OCI-LY1 (cell line): ENCODE measurements at regions not wholly inside any gene's neighbourhood (a gene's known extent, or its start where the extent isn't known, plus 50 kb on each side); places are given as distances from the start of the nearest gene placed in this dataset.

Source experiments
- H2AFZ ChIP-seq: fragments of 200-600 bp; sonication (generic), shearing (Covaris generic); 2 replicates; pipeline ENCODE4 v1.6.0; 2014; ENCODE audit warnings: antibody characterized with exemption, mild to moderate bottlenecking, low read length
- H3F3A ChIP-seq: fragments of 200-600 bp; sonication (generic), shearing (Covaris generic); 2 replicates; pipeline ENCODE4 v1.6.0; 2014; ENCODE audit warnings: mild to moderate bottlenecking, antibody characterized with exemption, low read length, moderate library complexity; ENCODE audit not compliant: insufficient read depth
- H3K27ac ChIP-seq: fragments of 200-600 bp; sonication (generic); 2 replicates; pipeline ENCODE4 v1.5.1; 2014; ENCODE audit warnings: low read length, mixed run types, mild to moderate bottlenecking, low read depth; ENCODE audit not compliant: poor library complexity, severe bottlenecking
- H3K27me3 ChIP-seq: fragments of 200-600 bp; sonication (generic); 2 replicates; pipeline ENCODE4 v1.6.0; 2014; ENCODE audit warnings: antibody characterized with exemption, mild to moderate bottlenecking, low read length, moderate library complexity; ENCODE audit not compliant: insufficient read depth
- H3K36me3 ChIP-seq: fragments of 200-600 bp; sonication (generic); 2 replicates; pipeline ENCODE4 v1.6.1; 2014; ENCODE audit warnings: mild to moderate bottlenecking, antibody characterized with exemption, low read length, moderate library complexity, mixed read lengths; ENCODE audit not compliant: insufficient read depth
- H3K4me1 ChIP-seq: fragments of 200-600 bp; sonication (generic); 2 replicates; pipeline ENCODE4 v1.5.1; 2014; ENCODE audit warnings: mild to moderate bottlenecking, low read length, moderate library complexity; ENCODE audit not compliant: insufficient read depth, severe bottlenecking
- H3K4me2 ChIP-seq: fragments of 200-600 bp; sonication (generic), shearing (Covaris generic); 2 replicates; pipeline ENCODE4 v1.6.1; 2014; ENCODE audit warnings: low read length
- H3K4me3 ChIP-seq: fragments of 200-600 bp; sonication (generic); 2 replicates; pipeline ENCODE4 v1.5.1; 2014; ENCODE audit warnings: low read length, low read depth, mild to moderate bottlenecking, mixed read lengths; ENCODE audit not compliant: poor library complexity, severe bottlenecking
- H3K79me2 ChIP-seq: fragments of 200-600 bp; shearing (Covaris generic); 2 replicates; pipeline ENCODE4 v1.6.1; 2016; ENCODE audit warnings: mixed run types, low read length, mixed read lengths; ENCODE audit not compliant: insufficient read depth
- H3K9ac ChIP-seq: fragments of 200-600 bp; sonication (generic), shearing (Covaris generic); 2 replicates; pipeline ENCODE4 v1.6.1; 2014; ENCODE audit warnings: mild to moderate bottlenecking, low read length, mixed read lengths
- H3K9me2 ChIP-seq: fragments of 200-600 bp; sonication (generic), shearing (Covaris generic); 2 replicates; pipeline ENCODE4 v1.6.1; 2014; ENCODE audit warnings: low read depth, mild to moderate bottlenecking, low read length, mixed read lengths
- H3K9me3 ChIP-seq: fragments of 200-600 bp; shearing (Covaris generic); 2 replicates; pipeline ENCODE4 v1.6.1; 2014; ENCODE audit warnings: low read length, mixed read lengths
- H4K20me1 ChIP-seq: fragments of 200-600 bp; sonication (generic), shearing (Covaris generic); 2 replicates; pipeline ENCODE4 v1.6.0; 2016; ENCODE audit warnings: mild to moderate bottlenecking, low read length; ENCODE audit not compliant: insufficient read depth
- EZH2 ChIP-seq: fragments of 200-600 bp; sonication (generic), shearing (Covaris generic); IDR thresholded peaks from 2 replicates; pipeline ENCODE4 v1.8.0; 2017; ENCODE audit warnings: borderline replicate concordance, mixed run types, mild to moderate bottlenecking, antibody characterized with exemption, low read length, moderate library complexity, mixed read lengths
- TF ChIP-seq, protein P1 (sequence below): fragments of 200-600 bp; sonication (generic), shearing (Covaris generic); IDR thresholded peaks from 2 replicates; pipeline ENCODE4 v1.5.1; 2017; ENCODE audit warnings: mild to moderate bottlenecking, antibody characterized with exemption, low read length, moderate library complexity, mixed read lengths

GRCh38 chr7:41174521-41174920 lies 528.4 kb downstream of the INHBA start:
- Histone ChIP-seq H3K27me3 (no peaks in the 10 kb centered on the region), H3K9ac (no peak overlapping the region), H3K9me2 (no peaks in the 10 kb centered on the region), H3K27ac (no peak overlapping the region), H3K4me1 (no peaks in the 10 kb centered on the region), H4K20me1 (no peaks in the 10 kb centered on the region), H2AFZ (no peak overlapping the region), H3F3A (no peaks in the 10 kb centered on the region), H3K79me2 (no peaks in the 10 kb centered on the region), H3K4me2 (no peak overlapping the region), H3K4me3 (no peak overlapping the region), H3K9me3 (no peaks in the 10 kb centered on the region), H3K36me3 (no peaks in the 10 kb centered on the region)
- no peak for TF ChIP-seq EZH2
- TF ChIP-seq, protein P1, sequence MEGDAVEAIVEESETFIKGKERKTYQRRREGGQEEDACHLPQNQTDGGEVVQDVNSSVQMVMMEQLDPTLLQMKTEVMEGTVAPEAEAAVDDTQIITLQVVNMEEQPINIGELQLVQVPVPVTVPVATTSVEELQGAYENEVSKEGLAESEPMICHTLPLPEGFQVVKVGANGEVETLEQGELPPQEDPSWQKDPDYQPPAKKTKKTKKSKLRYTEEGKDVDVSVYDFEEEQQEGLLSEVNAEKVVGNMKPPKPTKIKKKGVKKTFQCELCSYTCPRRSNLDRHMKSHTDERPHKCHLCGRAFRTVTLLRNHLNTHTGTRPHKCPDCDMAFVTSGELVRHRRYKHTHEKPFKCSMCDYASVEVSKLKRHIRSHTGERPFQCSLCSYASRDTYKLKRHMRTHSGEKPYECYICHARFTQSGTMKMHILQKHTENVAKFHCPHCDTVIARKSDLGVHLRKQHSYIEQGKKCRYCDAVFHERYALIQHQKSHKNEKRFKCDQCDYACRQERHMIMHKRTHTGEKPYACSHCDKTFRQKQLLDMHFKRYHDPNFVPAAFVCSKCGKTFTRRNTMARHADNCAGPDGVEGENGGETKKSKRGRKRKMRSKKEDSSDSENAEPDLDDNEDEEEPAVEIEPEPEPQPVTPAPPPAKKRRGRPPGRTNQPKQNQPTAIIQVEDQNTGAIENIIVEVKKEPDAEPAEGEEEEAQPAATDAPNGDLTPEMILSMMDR, result no peak

DNA sequence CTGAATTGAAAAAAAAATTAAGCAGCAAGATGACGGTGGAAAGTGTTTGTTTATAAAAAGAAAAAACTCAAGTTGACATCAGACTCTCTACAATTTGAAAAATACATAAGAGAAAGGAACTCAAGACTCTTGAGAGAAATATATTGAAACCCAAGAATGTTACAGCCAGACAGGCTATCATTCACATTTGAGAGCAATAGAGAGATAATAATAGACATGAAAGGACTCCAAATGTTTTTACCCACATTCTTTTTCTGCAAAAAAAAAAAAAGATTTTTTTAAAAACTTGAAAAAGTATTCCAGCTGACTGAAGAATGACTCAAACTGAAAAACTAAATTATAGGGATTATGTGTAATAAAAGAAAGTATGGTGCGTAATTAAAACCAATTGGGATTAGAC lies 532.4 kb downstream of the INHBA start:
- H3K36me3 ChIP-seq, result no peaks in the 10 kb centered on the region
- no peak overlapping the region for H3K9ac ChIP-seq
- no peaks in the 10 kb centered on the region for H3K4me1 ChIP-seq
- no peak overlapping the region for H3K4me2 ChIP-seq
- TF ChIP-seq EZH2, result no peak
- TF ChIP-seq, protein P1, result no peak
- no peaks in the 10 kb centered on the region for H3K79me2 ChIP-seq
- H3K4me3 ChIP-seq, result no peak overlapping the region
- no peaks in the 10 kb centered on the region for H3K9me3 ChIP-seq
- no peaks in the 10 kb centered on the region for H3F3A ChIP-seq
- no peaks in the 10 kb centered on the region for H4K20me1 ChIP-seq
- no peaks in the 10 kb centered on the region for H3K27me3 ChIP-seq
- H3K9me2 ChIP-seq, result no peaks in the 10 kb centered on the region
- H2AFZ ChIP-seq, result no peak overlapping the region
- no peak overlapping the region for H3K27ac ChIP-seq

DNA sequence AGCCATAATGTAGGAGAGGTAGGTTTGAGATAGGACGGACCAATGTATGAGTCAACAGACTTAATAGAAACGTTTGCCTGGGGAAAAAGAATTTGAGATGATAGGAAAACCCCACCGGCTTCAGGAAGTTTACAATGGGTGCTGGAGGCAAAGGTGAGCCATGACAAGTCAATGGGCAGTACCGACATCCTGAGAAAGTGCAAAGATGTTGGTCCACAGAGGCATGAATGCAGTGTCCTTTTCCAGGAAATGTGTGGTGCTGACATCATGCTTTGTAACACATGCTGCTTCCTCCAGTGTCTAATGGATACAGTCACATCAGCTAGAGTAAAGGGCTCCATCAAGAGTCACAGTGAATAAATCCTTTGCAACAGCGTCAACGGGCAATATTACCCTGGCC lies 533.6 kb downstream of the INHBA start:
- Histone ChIP-seq H3K4me3 (no peak overlapping the region), H3K9ac (no peak overlapping the region), H3K36me3 (no peaks in the 10 kb centered on the region), H3K9me3 (no peaks in the 10 kb centered on the region), H3K4me2 (no peak overlapping the region), H3K27me3 (no peaks in the 10 kb centered on the region), H3K4me1 (no peaks in the 10 kb centered on the region), H2AFZ (no peak overlapping the region), H3K79me2 (no peaks in the 10 kb centered on the region), H3K9me2 (no peaks in the 10 kb centered on the region), H4K20me1 (no peaks in the 10 kb centered on the region), H3F3A (no peaks in the 10 kb centered on the region), H3K27ac (no peak overlapping the region)
- TF ChIP-seq, protein P1, result no peak
- TF ChIP-seq EZH2, result no peak
